DMS79 treated with DMSO at 0.1 percent for 48 hours (cell line): ENCODE measurements at regions not wholly inside any gene's neighbourhood (a gene's known extent, or its start where the extent isn't known, plus 50 kb on each side); places are given as distances from the start of the nearest gene placed in this dataset.
"Not testable (repeated sequence)": the region's sequence is repeated elsewhere in the genome, so short reads cannot be mapped to it uniquely, and the experiment has no call there.

Experiments used
- DNase-seq: peaks from one replicate; lab custom pipeline; 2025; lab: John Stamatoyannopoulos, UW

- peak; percentile 77 for DNase-seq
Measured at GRCh38 chr13:110008816-110009215, 222.4 kb upstream of the IRS2 start.

DNA sequence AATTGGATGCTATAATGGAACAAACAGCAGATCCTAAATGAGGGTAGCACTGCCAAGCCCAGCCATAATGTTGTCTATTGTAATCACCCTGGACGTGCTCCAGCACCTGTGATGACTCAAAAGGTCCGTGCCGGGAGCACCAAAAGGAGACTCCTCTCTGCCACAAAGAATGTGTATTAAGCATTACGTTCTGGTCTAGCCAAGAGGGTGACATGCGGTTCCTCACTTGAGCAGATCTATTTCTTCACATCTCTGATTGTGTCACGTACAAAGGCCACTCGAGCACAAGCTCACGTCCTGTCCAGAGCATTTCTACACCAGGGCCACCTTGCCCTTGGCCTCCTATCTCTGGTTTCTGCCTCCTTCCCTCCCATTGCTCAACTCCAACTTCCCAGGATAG lies 219.9 kb upstream of the IRS2 start:
- DNase-seq = no peak

GRCh38 chr13:110005563-110005962 lies 219.2 kb upstream of the IRS2 start:
- DNase-seq = no peak

DNA sequence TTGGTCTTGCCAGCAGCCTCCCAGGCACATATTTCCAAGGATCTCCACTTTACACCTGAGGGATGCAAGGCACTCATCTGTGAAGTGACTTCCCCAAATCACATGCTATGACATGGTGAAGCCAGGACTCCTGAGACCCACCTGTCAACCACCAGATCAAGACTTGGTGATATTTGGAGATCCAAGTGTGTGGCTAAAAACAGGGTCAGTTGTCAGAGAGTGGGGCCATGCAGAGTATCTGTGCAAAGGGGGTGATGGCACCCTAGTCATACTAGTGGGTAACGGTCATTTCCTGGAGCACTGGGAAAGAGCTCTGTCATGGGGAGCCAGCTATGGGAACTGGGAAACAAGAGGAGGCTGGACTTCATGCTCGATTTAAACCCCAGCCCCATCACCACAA lies 218.4 kb upstream of the IRS2 start:
- DNase-seq = no peak

- no peak for DNase-seq
Measured at GRCh38 chr13:110001670-110002275, 215.4 kb upstream of the IRS2 start.

DNA sequence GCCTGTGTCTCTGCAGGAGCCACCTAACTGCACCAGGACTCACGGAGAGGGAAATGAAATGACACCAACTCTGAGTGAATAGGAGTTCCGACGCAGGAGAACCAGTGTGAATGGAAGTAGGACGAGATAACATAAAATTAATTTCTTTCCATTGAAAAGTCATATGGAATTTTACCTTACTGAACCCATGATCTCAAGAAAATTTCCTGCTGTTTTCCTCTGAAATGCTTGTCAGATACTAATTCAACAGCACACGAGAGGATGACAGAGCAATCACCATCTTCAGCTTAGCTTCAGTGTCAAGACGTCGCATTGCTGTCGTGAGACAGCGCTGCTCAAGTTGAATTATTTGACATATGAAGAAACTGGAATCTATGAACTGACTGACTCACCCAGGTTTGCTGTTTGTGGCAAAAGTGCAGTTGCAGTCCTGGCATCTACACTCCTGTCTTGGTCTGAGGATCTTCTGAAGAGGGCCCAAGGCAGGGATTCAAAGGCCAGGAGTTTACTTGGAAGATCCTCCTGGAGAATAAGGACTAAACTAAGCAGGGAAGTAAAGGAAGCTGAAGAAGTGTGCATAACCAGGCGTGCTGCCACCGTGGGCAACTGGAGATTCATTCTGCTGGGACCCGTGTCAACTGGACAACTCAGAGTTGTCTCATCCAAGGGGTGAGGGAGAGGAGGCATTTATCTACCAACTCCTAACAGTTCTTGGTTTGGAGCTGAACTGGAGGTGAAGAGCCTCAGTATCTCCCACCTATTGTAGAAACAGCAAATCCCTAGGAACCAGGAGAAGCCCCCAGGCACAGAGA lies 214.4 kb upstream of the IRS2 start:
- DNase-seq = no peak

GRCh38 chr13:109999659-110000533 lies 213.5 kb upstream of the IRS2 start:
- DNase-seq = no peak

DNA sequence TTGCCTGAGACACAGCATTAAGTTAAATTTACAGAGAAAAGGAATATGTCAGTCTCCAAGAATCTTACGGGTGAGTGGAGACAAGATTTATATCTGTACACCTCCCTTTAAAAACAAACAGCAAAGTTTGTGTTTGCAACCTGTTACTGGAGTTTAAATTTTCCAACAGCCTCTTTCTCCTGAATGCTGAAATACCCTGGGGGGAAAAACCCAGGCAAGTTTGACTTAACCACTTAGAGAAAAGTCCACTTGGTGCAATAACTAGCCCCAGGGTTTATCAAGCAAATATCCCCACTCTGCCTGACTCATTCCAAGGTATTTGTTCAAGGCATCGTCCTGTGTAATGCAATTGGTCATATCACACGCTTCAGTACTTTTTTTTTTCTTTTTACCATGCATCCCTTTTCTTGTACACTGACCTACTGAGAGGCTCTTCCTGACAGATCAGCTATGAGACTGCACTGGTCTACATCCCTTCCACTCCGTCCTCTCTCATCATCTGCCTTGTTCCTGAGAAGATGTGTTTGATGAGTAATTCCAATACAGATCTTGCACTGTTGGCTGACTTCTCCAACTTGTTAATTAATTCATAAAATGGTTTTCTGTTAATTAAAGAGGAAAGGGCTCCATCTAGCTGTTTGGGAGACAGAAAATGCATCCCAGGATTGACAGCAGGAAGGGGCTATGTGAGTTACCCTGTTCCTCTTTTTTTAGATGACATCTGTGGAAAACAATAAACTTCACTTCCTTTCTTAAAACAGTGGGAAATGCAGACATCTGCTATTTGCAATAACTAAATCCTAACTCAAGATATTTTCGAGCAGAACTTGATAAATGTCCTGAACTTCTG lies 212.5 kb upstream of the IRS2 start:
- no peak for DNase-seq

- no peak for DNase-seq
Measured at GRCh38 chr13:109998037-109998436, 211.7 kb upstream of the IRS2 start.

DNA sequence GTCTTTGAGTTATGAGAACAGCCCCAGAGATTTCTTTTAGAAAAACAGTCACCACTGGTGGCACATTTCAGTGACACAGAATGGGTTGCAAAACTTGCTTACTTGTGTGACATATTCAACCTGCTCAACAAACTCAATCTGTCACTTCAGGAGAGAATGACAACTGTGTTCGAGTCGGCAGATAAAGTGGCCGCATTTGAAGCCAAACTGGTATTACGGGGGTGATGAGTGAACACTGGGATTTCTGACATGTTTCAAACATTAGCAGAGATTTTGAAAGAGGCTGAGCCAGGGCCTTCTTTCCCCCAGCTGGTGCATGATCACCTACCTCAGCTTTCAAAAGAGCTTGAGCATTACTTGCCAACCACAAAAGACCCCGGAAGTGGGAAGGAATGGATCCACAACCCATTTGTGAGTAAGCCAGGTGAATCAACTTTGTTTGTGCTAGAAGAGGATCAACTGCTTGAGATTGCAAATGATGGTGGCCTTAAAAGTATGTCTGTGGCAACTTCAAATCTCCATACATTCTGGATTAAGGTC lies 210.7 kb upstream of the IRS2 start:
- DNase-seq = not testable (repeated sequence)

GRCh38 chr13:109996404-109996960 lies 210.1 kb upstream of the IRS2 start:
- DNase-seq = no peak

- no peak for DNase-seq
Measured at GRCh38 chr13:109995578-109995977, 209.2 kb upstream of the IRS2 start.

DNA sequence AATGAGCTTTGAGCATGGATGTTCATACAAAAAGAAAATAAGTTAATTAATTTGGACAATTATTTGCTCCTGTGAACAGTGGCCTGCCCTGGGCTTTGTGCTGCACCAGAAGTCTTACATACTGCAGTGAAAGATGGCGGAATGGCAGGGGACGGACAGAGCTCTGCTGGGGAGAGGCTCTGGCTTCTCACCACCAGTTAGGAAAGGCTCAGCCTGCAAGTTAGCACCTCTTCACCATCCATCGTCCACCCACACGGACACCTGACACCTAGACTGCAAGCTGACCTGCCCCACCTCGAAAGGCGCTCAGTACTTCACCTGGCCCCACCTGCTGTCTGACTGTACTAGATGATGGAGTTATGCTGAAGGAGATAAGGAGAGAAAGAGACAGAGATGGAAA lies 203.9 kb upstream of the IRS2 start:
- no peak for DNase-seq

GRCh38 chr13:109989686-109990085 lies 203.3 kb upstream of the IRS2 start:
- DNase-seq = no peak

GRCh38 chr13:109989155-109989554 lies 202.8 kb upstream of the IRS2 start:
- DNase-seq = no peak

- DNase-seq = no peak
Measured at GRCh38 chr13:109986851-109987250, 200.5 kb upstream of the IRS2 start.

- no peak for DNase-seq
Measured at GRCh38 chr13:109985871-109986450, 199.6 kb upstream of the IRS2 start.

- DNase-seq = no peak
Measured at GRCh38 chr13:109983447-109983846, 197.1 kb upstream of the IRS2 start.

DNA sequence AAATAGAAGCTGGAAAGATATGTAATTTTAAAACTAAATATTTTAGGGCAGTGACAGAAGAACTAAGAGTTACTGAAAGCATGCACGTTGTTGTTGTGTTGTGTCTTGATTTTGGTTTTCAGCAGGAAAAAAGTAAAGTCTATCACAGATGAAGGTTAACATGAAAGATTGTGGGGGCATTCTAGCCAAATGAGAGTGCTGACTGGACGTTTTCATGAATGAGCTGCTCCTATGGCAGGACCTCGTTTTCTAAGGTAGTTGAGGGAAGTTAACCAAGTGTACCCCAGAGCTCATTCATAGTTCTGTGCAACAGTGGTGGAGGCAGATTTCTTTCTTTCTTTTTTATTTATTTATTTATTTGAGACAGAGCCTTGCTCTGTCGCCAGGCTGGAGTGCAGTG lies 194.6 kb upstream of the IRS2 start:
- DNase-seq = no peak

DNA sequence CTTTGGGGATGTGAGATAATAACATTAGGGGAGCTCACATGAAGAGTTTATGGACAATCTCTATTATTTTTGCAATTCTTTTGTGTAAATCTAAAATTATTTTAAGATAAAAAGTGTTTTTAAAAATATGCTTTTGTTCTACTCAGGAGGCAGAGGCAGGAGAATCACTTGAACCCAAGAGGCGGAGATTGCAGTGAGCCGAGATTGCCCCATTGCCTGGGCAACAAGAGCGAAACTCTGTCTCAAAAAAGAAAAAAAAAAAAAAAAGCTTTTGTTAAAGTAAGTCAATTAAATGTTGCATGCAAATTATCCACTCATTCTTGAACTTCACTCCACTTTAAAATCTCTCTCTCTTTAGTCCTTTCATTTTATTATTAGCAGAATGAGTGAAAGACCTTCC lies 193.3 kb upstream of the IRS2 start:
- not testable (repeated sequence) for DNase-seq

GRCh38 chr13:109979228-109979627 lies 192.8 kb upstream of the IRS2 start:
- DNase-seq = no peak
